Endothelial cell of umbilical vein (primary cell): ENCODE measurements at regions not wholly inside any gene's neighbourhood (a gene's known extent, or its start where the extent isn't known, plus 50 kb on each side); places are given as distances from the start of the nearest gene placed in this dataset.

Experiments used
- BruUV-seq: library from RNA; stranded (reverse); fragments of 400-500 nt; replicated peaks from 2 replicates; lab custom pipeline; 2021; lab: Mats Ljungman, UMichigan
- CTCF ChIA-PET: fragments of 300-600, 350-600 bp; sonication (Branson Sonifier 250); formaldehyde crosslinking; loops from one replicate; lab custom pipeline; 2021; ENCODE audit warnings: antibody characterized with exemption, inconsistent platforms; lab: Charles Lee
- POLR2A ChIA-PET: fragments of 300-600, 350-600 bp; sonication (Branson Sonifier 250); formaldehyde crosslinking; loops from one replicate; lab custom pipeline; 2021; ENCODE audit warnings: antibody characterized with exemption, inconsistent platforms; lab: Charles Lee
- DNase-seq: peaks from one replicate; pipeline ENCODE4 v3.0.0-alpha.2; 2011; ENCODE audit warnings: low read depth, low spot score
- FAIRE-seq: peaks from 2 replicates; lab custom pipeline; 2011; peaks lifted over from hg19 to GRCh38; lab: Jason Lieb, UNC
- H2AFZ ChIP-seq: 2 replicates; pipeline ENCODE4 v1.6.0; 2012; ENCODE audit warnings: low read depth, low read length, control low read depth, inconsistent platforms
- H3K27ac ChIP-seq: 2 replicates; pipeline ENCODE4 v1.5.1; 2011; ENCODE audit warnings: low read depth, mild to moderate bottlenecking, control low read depth, low read length, moderate library complexity; ENCODE audit not compliant: insufficient read depth
- H3K27me3 ChIP-seq, 2 experiments: 2 replicates each; pipeline versions ENCODE4 v1.6.0 to v1.6.1; 2011; ENCODE audit warnings: low read length in 2 of 2, mixed read lengths in 1 of 2; ENCODE audit not compliant: control insufficient read depth in 2 of 2, insufficient read depth in 2 of 2
- H3K36me3 ChIP-seq, 2 experiments: 2 replicates in 1 of 2; 3 replicates in 1 of 2; pipeline ENCODE4 v1.5.1; 2011; ENCODE audit warnings: low read length in 2 of 2, mild to moderate bottlenecking in 1 of 2, moderate library complexity in 1 of 2; ENCODE audit not compliant: control insufficient read depth in 2 of 2, insufficient read depth in 2 of 2; ENCODE audit errors: extremely low read depth in 1 of 2
- H3K4me1 ChIP-seq: 3 replicates; pipeline ENCODE4 v1.5.1; 2011; ENCODE audit warnings: mild to moderate bottlenecking, low read length; ENCODE audit not compliant: control insufficient read depth, insufficient read depth; ENCODE audit errors: extremely low read depth
- H3K4me2 ChIP-seq: 2 replicates; pipeline ENCODE4 v1.6.1; 2011; ENCODE audit warnings: low read length, control low read depth, mixed read lengths; ENCODE audit not compliant: insufficient read depth
- H3K4me3 ChIP-seq, 3 experiments: fragments of 200-600 bp in 1 of 3; sonication (generic), shearing (Covaris generic) in 1 of 3; replicated peaks in 1 of 3; 2 replicates each; pipeline ENCODE4 v1.5.1; 2011 to 2016; ENCODE audit warnings: control low read depth in 3 of 3, low read length in 3 of 3, mild to moderate bottlenecking in 2 of 3, inconsistent platforms in 1 of 3, low read depth in 1 of 3, moderate library complexity in 1 of 3; ENCODE audit not compliant: insufficient read depth in 1 of 3
- H3K79me2 ChIP-seq: 2 replicates; pipeline ENCODE4 v1.6.0; 2012; ENCODE audit warnings: low read length, inconsistent platforms; ENCODE audit not compliant: control insufficient read depth, insufficient read depth
- H3K9ac ChIP-seq: replicated peaks from 2 replicates; pipeline ENCODE3; 2011; ENCODE audit warnings: low read length, control low read depth; ENCODE audit not compliant: insufficient read depth; ENCODE audit errors: extremely low read depth
- H3K9me1 ChIP-seq: replicated peaks from 3 replicates; pipeline ENCODE4 v1.6.0; 2011; ENCODE audit warnings: mild to moderate bottlenecking, low read length; ENCODE audit not compliant: control insufficient read depth, insufficient read depth; ENCODE audit errors: extremely low read depth
- H3K9me3 ChIP-seq: replicated peaks from 2 replicates; pipeline ENCODE4 v1.5.1; 2012; ENCODE audit warnings: low read length, inconsistent platforms; ENCODE audit not compliant: control insufficient read depth, insufficient read depth
- H4K20me1 ChIP-seq: replicated peaks from 2 replicates; pipeline ENCODE3; 2011; ENCODE audit warnings: mild to moderate bottlenecking, low read length; ENCODE audit not compliant: control insufficient read depth, insufficient read depth; ENCODE audit errors: extremely low read depth
- EZH2 ChIP-seq: IDR thresholded peaks from 2 replicates; pipeline ENCODE4 v1.6.1; 2012; ENCODE audit warnings: borderline replicate concordance, low read depth, mild to moderate bottlenecking, moderate library complexity, low read length, inconsistent platforms; ENCODE audit not compliant: severe bottlenecking
- FOS ChIP-seq: IDR thresholded peaks from 2 replicates; pipeline ENCODE4 v1.6.1; 2011; ENCODE audit warnings: mild to moderate bottlenecking, low read length, moderate library complexity, borderline replicate concordance; ENCODE audit not compliant: insufficient read depth
- GATA2 ChIP-seq: IDR thresholded peaks from 2 replicates; pipeline ENCODE4 v1.7.0; 2011; ENCODE audit warnings: low read depth, mild to moderate bottlenecking, moderate library complexity, mixed read lengths, low read length; ENCODE audit not compliant: insufficient read length, insufficient read depth
- JUN ChIP-seq: IDR thresholded peaks from 2 replicates; pipeline ENCODE4 v1.6.1; 2011; ENCODE audit warnings: borderline replicate concordance, low read depth; ENCODE audit not compliant: insufficient read length, insufficient read depth
- MYC ChIP-seq: IDR thresholded peaks from one replicate; pipeline ENCODE4 v1.6.1; 2011; ENCODE audit warnings: mild to moderate bottlenecking, low read depth, low read length
- POLR2A ChIP-seq: IDR thresholded peaks from 2 replicates; pipeline ENCODE4 v1.6.1; 2012; ENCODE audit warnings: low read depth, mild to moderate bottlenecking, control low read depth, low read length
- POLR2AphosphoS5 ChIP-seq: IDR thresholded peaks from 2 replicates; pipeline ENCODE4 v1.6.1; 2012; ENCODE audit warnings: low read depth, mild to moderate bottlenecking, control low read depth, low read length, moderate library complexity; ENCODE audit not compliant: insufficient read depth
- dilution Hi-C: fragments of 300-500 bp; cut with MboI; formaldehyde crosslinking; loops from one replicate; pipeline ENCODE4 v1.15.0; 2019; ENCODE audit warnings: low sequenced_read_pairs; ENCODE audit not compliant: extremely low pct_ligation_motif_present
- intact Hi-C: fragments of 100-400 bp; cut with micrococcal nuclease; formaldehyde crosslinking; loops from one replicate; pipeline ENCODE4 v1.10.0; 2022
- TF ChIP-seq, protein P1 (sequence below), 2 donors: IDR thresholded peaks; 1 replicate in 1 of 2; 2 replicates in 1 of 2; pipeline ENCODE4 v1.5.1; 2011; ENCODE audit warnings: low read length in 2 of 2, mild to moderate bottlenecking in 2 of 2, moderate library complexity in 2 of 2, control low read depth in 1 of 2, inconsistent platforms in 1 of 2, low read depth in 1 of 2; ENCODE audit not compliant: insufficient read depth in 1 of 2; ENCODE audit errors: extremely low read depth in 1 of 2
- TF ChIP-seq, protein P2 (sequence below): IDR thresholded peaks from 2 replicates; pipeline ENCODE4 v1.6.1; 2011; ENCODE audit not compliant: insufficient read depth, insufficient read length

DNA sequence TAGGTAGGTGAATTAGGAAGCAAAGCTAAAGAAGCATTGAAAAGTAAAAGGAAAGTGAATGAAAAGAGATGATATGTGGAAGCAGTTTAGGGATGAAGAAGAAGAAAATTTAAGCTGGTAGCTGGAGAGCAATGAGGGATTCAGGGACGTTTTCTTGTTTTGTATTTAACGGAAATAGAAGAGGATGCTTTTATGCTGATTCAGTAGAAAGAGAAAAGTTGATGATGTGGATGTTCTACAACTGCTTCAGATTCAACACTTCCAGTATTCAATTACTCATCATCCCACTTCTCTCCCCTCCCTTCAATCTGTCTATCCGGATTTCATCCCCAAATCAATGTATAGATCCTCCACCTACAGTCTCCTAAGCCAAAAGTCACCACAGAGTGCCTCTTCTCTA, 448.2 kb upstream of the CCDC54 start:
- no peak overlapping the region for H3K4me2 ChIP-seq
- H3K9me1 ChIP-seq: no peaks in the 10 kb centered on the region
- TF ChIP-seq, protein P1, sequence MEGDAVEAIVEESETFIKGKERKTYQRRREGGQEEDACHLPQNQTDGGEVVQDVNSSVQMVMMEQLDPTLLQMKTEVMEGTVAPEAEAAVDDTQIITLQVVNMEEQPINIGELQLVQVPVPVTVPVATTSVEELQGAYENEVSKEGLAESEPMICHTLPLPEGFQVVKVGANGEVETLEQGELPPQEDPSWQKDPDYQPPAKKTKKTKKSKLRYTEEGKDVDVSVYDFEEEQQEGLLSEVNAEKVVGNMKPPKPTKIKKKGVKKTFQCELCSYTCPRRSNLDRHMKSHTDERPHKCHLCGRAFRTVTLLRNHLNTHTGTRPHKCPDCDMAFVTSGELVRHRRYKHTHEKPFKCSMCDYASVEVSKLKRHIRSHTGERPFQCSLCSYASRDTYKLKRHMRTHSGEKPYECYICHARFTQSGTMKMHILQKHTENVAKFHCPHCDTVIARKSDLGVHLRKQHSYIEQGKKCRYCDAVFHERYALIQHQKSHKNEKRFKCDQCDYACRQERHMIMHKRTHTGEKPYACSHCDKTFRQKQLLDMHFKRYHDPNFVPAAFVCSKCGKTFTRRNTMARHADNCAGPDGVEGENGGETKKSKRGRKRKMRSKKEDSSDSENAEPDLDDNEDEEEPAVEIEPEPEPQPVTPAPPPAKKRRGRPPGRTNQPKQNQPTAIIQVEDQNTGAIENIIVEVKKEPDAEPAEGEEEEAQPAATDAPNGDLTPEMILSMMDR (IDR thresholded peaks at IDR 0.05; ENCODE audit: extremely low read depth in 1 of 2, insufficient read depth in 1 of 2, low read depth in 1 of 2, low read length in 2 of 2): no peak
- TF ChIP-seq POLR2AphosphoS5: no peak
- TF ChIP-seq, protein P2, sequence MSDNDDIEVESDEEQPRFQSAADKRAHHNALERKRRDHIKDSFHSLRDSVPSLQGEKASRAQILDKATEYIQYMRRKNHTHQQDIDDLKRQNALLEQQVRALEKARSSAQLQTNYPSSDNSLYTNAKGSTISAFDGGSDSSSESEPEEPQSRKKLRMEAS: no peak
- no peak for TF ChIP-seq EZH2
- no peak for TF ChIP-seq GATA2
- TF ChIP-seq POLR2A: no peak
- no peak for TF ChIP-seq JUN
- TF ChIP-seq MYC: no peak
- TF ChIP-seq FOS: no peak
- H3K27ac ChIP-seq: no peak overlapping the region
- intact Hi-C loops: no loop called here
- no peaks in the 10 kb centered on the region for H3K36me3 ChIP-seq
- FAIRE-seq: no peak
- H3K4me3 ChIP-seq: no peak overlapping the region
- POLR2A ChIA-PET: no interaction called here
- dilution Hi-C loops: no loop called here
- no peaks in the 10 kb centered on the region for H3K4me1 ChIP-seq
- no peak overlapping the region for H3K9ac ChIP-seq
- CTCF ChIA-PET: no interaction called here
- no peaks in the 10 kb centered on the region for H3K79me2 ChIP-seq
- no peaks in the 10 kb centered on the region for H3K9me3 ChIP-seq
- no peaks in the 10 kb centered on the region for H3K27me3 ChIP-seq
- H4K20me1 ChIP-seq: no peaks in the 10 kb centered on the region
- BruUV-seq: no TSS peak
- no peak overlapping the region for H2AFZ ChIP-seq
- DNase-seq: no peak
